ENCODE measurements at regions not wholly inside any gene's neighbourhood (a gene's known extent, or its start where the extent isn't known, plus 50 kb on each side); places are given as distances from the start of the nearest gene placed in this dataset.

DNA sequence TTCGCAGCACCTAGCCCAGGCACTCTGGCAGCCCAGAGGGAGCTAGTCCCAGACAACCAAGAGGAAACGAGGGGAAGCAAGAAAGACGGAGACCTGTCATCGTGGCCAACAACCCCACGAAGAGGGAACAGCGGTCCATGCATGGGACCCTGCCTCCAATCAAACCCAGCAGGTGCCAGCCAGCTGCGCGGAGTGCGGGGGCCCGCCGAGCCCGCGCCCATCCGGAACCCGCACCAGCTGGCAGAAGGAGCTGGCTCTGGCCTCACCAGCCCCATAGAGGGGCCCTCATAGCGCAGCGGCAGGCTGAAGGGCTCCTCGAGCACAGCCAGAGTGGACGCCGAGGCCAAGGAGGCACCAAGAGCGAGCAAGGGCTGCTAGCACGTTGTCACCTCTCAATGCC, 332.4 kb upstream of the MAGEB18 start:
- TF ChIP-seq, protein P1, sequence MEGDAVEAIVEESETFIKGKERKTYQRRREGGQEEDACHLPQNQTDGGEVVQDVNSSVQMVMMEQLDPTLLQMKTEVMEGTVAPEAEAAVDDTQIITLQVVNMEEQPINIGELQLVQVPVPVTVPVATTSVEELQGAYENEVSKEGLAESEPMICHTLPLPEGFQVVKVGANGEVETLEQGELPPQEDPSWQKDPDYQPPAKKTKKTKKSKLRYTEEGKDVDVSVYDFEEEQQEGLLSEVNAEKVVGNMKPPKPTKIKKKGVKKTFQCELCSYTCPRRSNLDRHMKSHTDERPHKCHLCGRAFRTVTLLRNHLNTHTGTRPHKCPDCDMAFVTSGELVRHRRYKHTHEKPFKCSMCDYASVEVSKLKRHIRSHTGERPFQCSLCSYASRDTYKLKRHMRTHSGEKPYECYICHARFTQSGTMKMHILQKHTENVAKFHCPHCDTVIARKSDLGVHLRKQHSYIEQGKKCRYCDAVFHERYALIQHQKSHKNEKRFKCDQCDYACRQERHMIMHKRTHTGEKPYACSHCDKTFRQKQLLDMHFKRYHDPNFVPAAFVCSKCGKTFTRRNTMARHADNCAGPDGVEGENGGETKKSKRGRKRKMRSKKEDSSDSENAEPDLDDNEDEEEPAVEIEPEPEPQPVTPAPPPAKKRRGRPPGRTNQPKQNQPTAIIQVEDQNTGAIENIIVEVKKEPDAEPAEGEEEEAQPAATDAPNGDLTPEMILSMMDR (IDR thresholded peaks at IDR 0.05; ENCODE audit: borderline replicate concordance, insufficient read depth, low read depth, low read length): no peak

DNA sequence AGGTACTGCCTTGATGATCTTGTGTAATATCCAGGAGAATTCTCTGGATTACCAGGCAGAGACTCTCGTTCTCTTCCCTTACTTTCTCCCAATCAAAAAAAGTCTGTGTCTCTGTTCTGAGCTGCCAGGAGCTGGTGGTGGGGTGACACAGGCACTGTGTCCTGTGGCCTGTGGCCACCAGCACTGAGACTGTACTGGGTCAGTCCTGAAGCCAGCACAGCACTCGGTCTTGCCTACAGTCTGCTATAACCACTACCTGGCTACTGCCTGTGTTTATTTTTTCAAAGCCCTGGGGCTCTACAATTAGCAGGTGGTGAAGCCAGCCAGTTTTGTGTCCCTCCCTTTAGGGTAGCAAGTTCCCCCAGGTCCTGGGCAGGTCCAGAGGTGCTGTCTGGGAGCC, 331.1 kb upstream of the MAGEB18 start:
- H3K4me3 ChIP-seq (ENCODE audit: low read depth, low read length): no peak overlapping the region
- TF ChIP-seq, protein P1 (IDR thresholded peaks at IDR 0.05; ENCODE audit: borderline replicate concordance, insufficient read depth, low read depth, low read length): no peak

More for the DNA sequence above, 332.4 kb upstream of the MAGEB18 start:
- no peak overlapping the region for H3K4me3 ChIP-seq (ENCODE audit: low read depth, low read length)

DNA sequence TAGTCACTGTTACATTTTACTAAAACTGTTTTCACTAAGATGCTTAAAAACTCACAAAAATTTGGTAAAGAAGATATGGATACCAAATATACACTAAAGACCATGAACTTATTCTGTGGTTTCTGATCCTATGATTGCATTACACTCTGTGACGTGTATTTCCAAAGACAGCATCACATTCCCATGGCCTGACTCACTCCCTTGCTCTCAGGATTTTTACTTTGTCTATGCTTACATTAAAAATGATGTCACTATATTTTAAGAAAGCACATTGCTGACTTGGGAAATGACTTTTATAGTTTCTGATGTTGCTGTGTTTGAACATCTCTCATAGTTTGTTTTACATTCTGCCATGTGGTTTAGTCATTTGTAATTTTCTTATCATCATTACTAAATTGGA, 327.9 kb upstream of the MAGEB18 start:
- no peak overlapping the region for H3K4me3 ChIP-seq (ENCODE audit: low read depth, low read length)
- TF ChIP-seq, protein P1 (IDR thresholded peaks at IDR 0.05; ENCODE audit: borderline replicate concordance, insufficient read depth, low read depth, low read length): no peak

DNA sequence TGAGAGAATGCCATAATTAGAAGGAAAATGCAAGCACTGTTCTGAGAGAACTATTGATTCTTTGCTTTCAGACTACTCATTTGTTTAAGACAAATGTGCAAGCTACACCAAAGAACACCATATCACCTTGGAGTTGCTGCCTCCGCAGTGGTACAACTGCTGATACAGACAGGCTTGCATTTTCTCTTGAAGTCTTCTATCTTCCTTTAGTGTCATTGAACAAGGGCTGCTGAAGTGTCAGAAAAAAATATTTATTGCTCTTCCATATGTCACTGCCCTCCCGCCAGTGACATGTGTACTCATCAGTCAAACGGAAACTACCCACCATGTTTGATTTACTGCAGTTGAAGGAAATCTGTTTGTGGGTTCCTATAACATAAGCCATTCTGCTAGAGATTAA, 318.3 kb upstream of the MAGEB18 start:
- TF ChIP-seq, protein P1 (IDR thresholded peaks at IDR 0.05; ENCODE audit: borderline replicate concordance, insufficient read depth, low read depth, low read length): no peak
- no peak overlapping the region for H3K4me3 ChIP-seq (ENCODE audit: low read depth, low read length)

DNA sequence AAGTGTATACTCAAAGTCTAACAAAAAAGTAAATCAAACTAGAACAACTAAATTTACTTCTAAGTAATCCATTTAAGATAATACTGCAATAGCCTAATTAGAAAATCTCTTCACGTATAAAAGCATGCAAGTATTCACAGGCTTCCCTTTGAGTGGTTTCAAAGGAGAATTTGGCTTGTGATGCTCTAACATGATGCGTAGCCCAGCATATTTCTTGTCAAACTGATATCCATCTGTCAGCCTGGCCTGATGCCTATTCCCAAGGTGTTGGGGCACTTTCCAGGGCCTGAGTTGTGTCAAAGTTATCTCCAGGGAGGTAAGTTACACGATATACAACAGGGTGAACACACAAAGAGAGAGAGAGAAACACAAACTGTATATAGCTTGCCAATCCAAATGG, 287.0 kb upstream of the MAGEB18 start:
- TF ChIP-seq, protein P1 (IDR thresholded peaks at IDR 0.05; ENCODE audit: borderline replicate concordance, insufficient read depth, low read depth, low read length): no peak
- no peak overlapping the region for H3K4me3 ChIP-seq (ENCODE audit: low read depth, low read length)

DNA sequence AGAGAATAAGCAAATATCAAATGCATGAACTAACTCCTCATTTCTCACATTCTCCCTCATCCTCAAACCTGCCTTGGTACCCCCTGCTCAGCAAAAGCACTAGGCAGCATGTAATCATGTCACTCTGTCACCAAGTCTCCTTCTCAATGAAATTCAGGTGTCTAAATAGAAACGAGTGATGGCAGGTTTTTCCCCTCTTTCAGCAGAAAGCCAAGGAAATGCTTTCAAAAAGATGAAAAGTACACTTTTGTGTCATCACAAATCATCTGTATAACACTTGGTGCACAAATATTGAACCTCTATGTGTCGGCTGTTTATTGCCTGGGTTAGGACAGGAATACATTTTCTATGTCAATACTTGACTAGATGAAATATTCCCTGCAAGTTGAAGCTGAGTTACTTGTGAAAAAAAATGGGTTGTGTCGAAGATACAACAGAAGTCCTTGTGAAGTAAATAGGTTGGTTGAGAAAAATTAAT, 285.1 kb upstream of the MAGEB18 start:
- TF ChIP-seq, protein P1 (IDR thresholded peaks at IDR 0.05; ENCODE audit: borderline replicate concordance, insufficient read depth, low read depth, low read length): no peak
- no peak overlapping the region for H3K4me3 ChIP-seq (ENCODE audit: low read depth, low read length)

DNA sequence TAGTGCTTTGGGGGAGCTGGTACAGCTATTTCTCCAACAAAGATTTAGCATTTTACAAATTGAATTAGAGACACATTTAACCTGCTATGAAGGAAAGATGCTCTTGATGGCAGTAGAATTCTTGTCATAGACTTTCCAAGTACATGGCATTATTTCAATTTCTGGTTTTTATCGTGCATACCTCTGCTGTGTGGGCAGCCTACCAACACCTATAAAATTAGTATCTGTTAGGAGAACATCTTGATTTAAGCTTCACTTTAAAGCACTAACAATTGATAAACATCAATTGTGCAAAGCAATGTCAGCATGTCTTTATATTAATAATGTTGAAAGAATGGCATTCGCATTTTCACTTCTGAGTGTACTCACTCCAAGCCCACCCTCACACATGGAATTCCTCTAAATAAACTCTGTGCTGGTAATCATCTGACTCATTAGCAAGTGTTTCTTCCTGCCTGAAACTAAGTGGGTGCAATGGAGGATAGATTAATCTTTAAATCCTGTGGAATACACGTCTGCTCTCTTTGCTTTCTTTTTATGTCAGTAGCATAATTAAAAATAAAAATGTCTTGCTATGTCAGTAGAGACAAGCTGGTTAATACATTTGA, 279.8 kb upstream of the MAGEB18 start:
- TF ChIP-seq, protein P1 (IDR thresholded peaks at IDR 0.05; ENCODE audit: borderline replicate concordance, insufficient read depth, low read depth, low read length): no peak

More for the DNA sequence above, 279.8 kb upstream of the MAGEB18 start:
- H3K4me3 ChIP-seq (ENCODE audit: low read depth, low read length): no peak overlapping the region
